Mesenchymal stem cell (in vitro differentiated cells and primary cell): ENCODE measurements at regions not wholly inside any gene's neighbourhood (a gene's known extent, or its start where the extent isn't known, plus 50 kb on each side); places are given as distances from the start of the nearest gene placed in this dataset.

Experiments
- DNase-seq: peaks from one replicate; pipeline ENCODE4 v3.0.0-alpha.2; 2013
- H2AFZ ChIP-seq: one replicate; pipeline ENCODE4 v1.6.1; 2013; ENCODE audit warnings: low read depth, mild to moderate bottlenecking, control low read depth, inconsistent platforms, low read length, moderate library complexity
- H2AK5ac ChIP-seq: 2 replicates; pipeline ENCODE4 v1.6.1; 2013; ENCODE audit warnings: low read length, moderate library complexity, mild to moderate bottlenecking, inconsistent platforms; ENCODE audit not compliant: severe bottlenecking
- H2BK120ac ChIP-seq: one replicate; pipeline ENCODE4 v1.6.1; 2013; ENCODE audit warnings: low read depth, mild to moderate bottlenecking, inconsistent platforms, low read length, moderate library complexity
- H2BK12ac ChIP-seq, 2 experiments: one replicate each; pipeline ENCODE4 v1.6.1; 2013; ENCODE audit warnings: inconsistent platforms in 2 of 2, low read length in 2 of 2, mild to moderate bottlenecking in 2 of 2, moderate library complexity in 2 of 2, control low read depth in 1 of 2
- H2BK15ac ChIP-seq: one replicate; pipeline ENCODE4 v1.6.1; 2013; ENCODE audit warnings: mild to moderate bottlenecking, low read depth, inconsistent platforms; ENCODE audit not compliant: poor library complexity, severe bottlenecking
- H2BK5ac ChIP-seq: 2 replicates; pipeline ENCODE4 v1.6.1; 2013; ENCODE audit warnings: low read depth, mild to moderate bottlenecking, low read length, control low read depth, inconsistent platforms; ENCODE audit not compliant: poor library complexity, severe bottlenecking
- H3K14ac ChIP-seq, 2 experiments: one replicate each; pipeline ENCODE4 v1.6.1; 2013; ENCODE audit warnings: inconsistent platforms in 2 of 2, low read length in 2 of 2, control low read depth in 1 of 2, mild to moderate bottlenecking in 1 of 2, moderate library complexity in 1 of 2
- H3K18ac ChIP-seq, 2 experiments: one replicate each; pipeline ENCODE4 v1.6.1; 2013; ENCODE audit warnings: inconsistent platforms in 2 of 2, low read length in 2 of 2, control low read depth in 1 of 2, low read depth in 1 of 2, mild to moderate bottlenecking in 1 of 2
- H3K23ac ChIP-seq, 2 experiments: one replicate each; pipeline ENCODE4 v1.6.1; 2013; ENCODE audit warnings: inconsistent platforms in 2 of 2, low read length in 2 of 2, mild to moderate bottlenecking in 2 of 2, moderate library complexity in 2 of 2, control low read depth in 1 of 2
- H3K27ac ChIP-seq: 2 replicates; pipeline ENCODE4 v1.5.1; 2013; ENCODE audit warnings: mild to moderate bottlenecking, moderate library complexity, low read length, control low read depth, inconsistent platforms; ENCODE audit not compliant: poor library complexity, severe bottlenecking
- H3K27me3 ChIP-seq, 2 experiments: 2 replicates each; pipeline versions ENCODE4 v1.6.1 to v1.7.0; 2013; ENCODE audit warnings: low read length in 2 of 2, mild to moderate bottlenecking in 2 of 2, moderate library complexity in 2 of 2, control low read depth in 1 of 2, inconsistent platforms in 1 of 2; ENCODE audit not compliant: control insufficient read depth in 1 of 2, insufficient read depth in 1 of 2
- H3K36me3 ChIP-seq, 2 experiments: 2 replicates each; pipeline versions ENCODE4 v1.6.1 to v1.7.0; 2013; ENCODE audit warnings: low read length in 2 of 2, control low read depth in 1 of 2, inconsistent platforms in 1 of 2, low read depth in 1 of 2, mild to moderate bottlenecking in 1 of 2; ENCODE audit not compliant: insufficient read depth in 2 of 2, control insufficient read depth in 1 of 2
- H3K4ac ChIP-seq, 2 experiments: one replicate each; pipeline ENCODE4 v1.6.1; 2013; ENCODE audit warnings: inconsistent platforms in 2 of 2, low read length in 2 of 2, mild to moderate bottlenecking in 2 of 2, moderate library complexity in 2 of 2, control low read depth in 1 of 2, low read depth in 1 of 2
- H3K4me1 ChIP-seq: 2 replicates; pipeline ENCODE4 v1.6.1; 2013; ENCODE audit warnings: low read depth, low read length, control low read depth; ENCODE audit not compliant: control insufficient read depth, insufficient read depth
- H3K4me2 ChIP-seq: 2 replicates; pipeline ENCODE4 v1.6.1; 2013; ENCODE audit warnings: low read length, mild to moderate bottlenecking, inconsistent platforms; ENCODE audit not compliant: poor library complexity, severe bottlenecking
- H3K4me3 ChIP-seq, 2 experiments: 2 replicates each; pipeline versions ENCODE4 v1.5.1 to v1.7.0; 2013; ENCODE audit warnings: low read length in 2 of 2, mild to moderate bottlenecking in 2 of 2, control low read depth in 1 of 2, low read depth in 1 of 2; ENCODE audit not compliant: insufficient read depth in 1 of 2
- H3K79me1 ChIP-seq: replicated peaks from 2 replicates; pipeline ENCODE4 v1.6.1; 2013; ENCODE audit warnings: mild to moderate bottlenecking, control low read depth, low read length, inconsistent platforms; ENCODE audit not compliant: poor library complexity, severe bottlenecking
- H3K9ac ChIP-seq: 2 replicates; pipeline ENCODE4 v1.7.0; 2013; ENCODE audit warnings: mild to moderate bottlenecking, low read length, moderate library complexity
- H3K9me3 ChIP-seq: 2 replicates; pipeline ENCODE4 v1.7.0; 2013; ENCODE audit warnings: mild to moderate bottlenecking, low read length; ENCODE audit not compliant: control insufficient read depth
- H4K8ac ChIP-seq: one replicate; pipeline ENCODE4 v1.6.1; 2013; ENCODE audit warnings: inconsistent platforms, mild to moderate bottlenecking, low read length, moderate library complexity
- H4K91ac ChIP-seq: one replicate; pipeline ENCODE4 v1.6.1; 2013; ENCODE audit warnings: mild to moderate bottlenecking, low read length, inconsistent platforms
- WGBS: methylation state at CpG from one replicate; pipeline ENCODE4 v1.1.7; 2013; ENCODE audit warnings: mixed read lengths; 5-methylcytosine and 5-hydroxymethylcytosine counted together

DNA sequence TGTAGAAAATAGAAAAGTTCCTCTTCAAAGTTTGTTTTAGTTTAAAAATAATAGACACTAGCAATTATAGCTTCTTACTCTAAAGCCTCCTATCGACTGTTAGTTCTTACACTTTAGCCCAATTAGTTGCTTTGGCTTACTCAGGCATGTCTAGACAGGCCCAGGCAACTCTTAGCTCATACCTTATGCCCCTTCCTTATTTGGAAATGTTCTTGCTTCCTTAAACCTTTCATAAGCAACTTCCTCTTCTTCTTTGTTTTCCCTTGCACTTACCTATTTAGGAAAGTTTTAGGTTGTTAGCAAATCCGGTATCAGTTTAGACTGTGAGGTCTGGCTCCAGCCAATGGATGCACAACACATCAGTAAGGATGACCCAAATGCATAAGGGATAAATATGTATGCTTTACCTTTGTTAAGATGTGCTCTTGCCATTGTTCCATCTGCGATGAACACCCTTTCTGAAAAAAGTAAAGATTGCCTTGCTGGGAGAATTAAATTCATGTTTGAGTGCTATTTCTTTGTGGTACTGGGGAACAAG, 1277.5 kb upstream of the CNTN5 start:
- Histone ChIP-seq H3K23ac (no peak overlapping the region), H3K14ac (no peak overlapping the region), H3K27me3 (no peaks in the 10 kb centered on the region), H2BK12ac (no peak overlapping the region), H2BK15ac (no peak overlapping the region), H3K27ac (peak overlapping the region; percentile 31), H3K4ac (peak overlapping the region; percentile 51 to 68), H3K9me3 (peaks cover 15% of the 10 kb centered on the region), H3K4me1 (peaks cover 7% of the 10 kb centered on the region), H3K9ac (no peak overlapping the region), H2BK5ac (no peak overlapping the region), H2AFZ (no peak overlapping the region), H4K8ac (no peak overlapping the region), H3K36me3 (no peaks in the 10 kb centered on the region), H2AK5ac (no peak overlapping the region), H3K4me2 (no peak overlapping the region), H3K79me1 (no peaks in the 10 kb centered on the region), H3K18ac (peak overlapping the region; percentile 4 to 43), H4K91ac (no peak overlapping the region), H2BK120ac (peak overlapping the region; percentile 82), H3K4me3 (no peak overlapping the region)
- 97% methylated on average over 3 of the region's 3 CpGs for WGBS
- DNase-seq: peak; percentile 43

DNA sequence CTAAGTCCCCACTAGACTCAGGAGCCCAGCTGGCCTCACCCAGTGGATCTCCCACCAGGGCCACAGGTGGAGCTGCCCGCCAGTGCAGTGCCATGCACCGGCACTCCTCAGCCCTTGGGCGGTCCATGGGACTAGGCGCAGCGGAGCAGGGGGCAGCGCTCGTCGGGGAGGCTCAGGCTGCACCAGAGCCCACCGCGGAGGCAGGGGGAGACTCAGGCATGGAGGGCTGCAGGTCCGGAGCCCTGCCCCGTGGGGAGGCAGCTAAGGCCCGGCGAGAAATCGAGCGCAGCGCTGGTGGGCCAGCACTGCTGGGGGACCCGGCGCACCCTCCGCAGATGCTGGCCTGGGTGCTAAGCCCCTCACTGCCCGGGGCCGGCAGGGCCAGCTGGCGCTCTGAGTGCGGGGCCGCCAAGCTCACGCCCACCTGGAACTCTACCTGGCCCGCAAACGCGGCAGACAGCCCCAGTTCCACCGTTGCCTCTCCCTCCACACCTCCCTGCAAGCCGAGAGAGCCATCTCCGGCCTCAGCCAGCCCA, 1275.2 kb upstream of the CNTN5 start:
- Histone ChIP-seq H3K14ac (no peak overlapping the region), H2BK5ac (no peak overlapping the region)

DNA sequence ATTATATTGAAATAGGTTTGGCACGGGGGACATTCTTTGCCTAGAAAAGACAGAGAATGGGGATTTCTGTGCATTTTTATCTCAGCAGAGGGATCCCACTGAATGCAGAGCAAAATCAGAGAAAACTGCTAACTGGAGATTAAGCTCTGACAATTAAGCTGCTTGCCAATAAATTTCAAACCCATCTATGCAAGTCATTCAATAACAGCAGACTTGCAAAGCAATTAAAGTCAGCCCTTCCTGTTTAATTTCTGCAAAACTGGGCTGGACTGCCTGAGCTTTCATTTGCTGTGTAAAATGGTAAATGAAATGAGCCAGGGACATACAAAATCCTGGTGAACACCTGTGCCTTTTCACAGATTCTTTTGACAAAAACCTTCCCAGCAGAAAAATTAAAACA, 1273.9 kb upstream of the CNTN5 start:
- Histone ChIP-seq H3K4me3 (no peak overlapping the region), H4K8ac (no peak overlapping the region), H2BK12ac (no peak overlapping the region), H3K9me3 (peaks cover 10% of the 10 kb centered on the region), H3K23ac (no peak overlapping the region), H3K27ac (no peak overlapping the region), H2AFZ (no peak overlapping the region), H3K4ac (no peak overlapping the region), H3K27me3 (no peaks in the 10 kb centered on the region), H3K14ac (no peak overlapping the region), H3K18ac (no peak overlapping the region), H3K4me2 (no peak overlapping the region), H3K9ac (no peak overlapping the region), H3K79me1 (no peaks in the 10 kb centered on the region), H4K91ac (no peak overlapping the region), H3K36me3 (no peaks in the 10 kb centered on the region), H2BK15ac (no peak overlapping the region), H2BK120ac (no peak overlapping the region), H2AK5ac (no peak overlapping the region), H3K4me1 (no peaks in the 10 kb centered on the region), H2BK5ac (no peak overlapping the region)
- DNase-seq: no peak
- 82% methylated on average over 1 of the region's 1 CpG for WGBS

More for the DNA sequence above, 1275.2 kb upstream of the CNTN5 start:
- no peak overlapping the region for H3K27ac ChIP-seq
- no peak overlapping the region for H2AFZ ChIP-seq
- H2BK15ac ChIP-seq: no peak overlapping the region
- H3K36me3 ChIP-seq: no peaks in the 10 kb centered on the region
- H4K8ac ChIP-seq: no peak overlapping the region
- no peak for DNase-seq
- H3K4me1 ChIP-seq: peaks cover 1% of the 10 kb centered on the region
- H3K4me2 ChIP-seq: no peak overlapping the region
- H3K4me3 ChIP-seq: no peak overlapping the region
- H3K4ac ChIP-seq: no peak overlapping the region
- no peak overlapping the region for H2AK5ac ChIP-seq
- H4K91ac ChIP-seq: peak overlapping the region; percentile 68
- peak overlapping the region in 1 of 2 experiments; percentile 63 for H2BK12ac ChIP-seq
- no peaks in the 10 kb centered on the region for H3K79me1 ChIP-seq
- H3K27me3 ChIP-seq: no peaks in the 10 kb centered on the region
- WGBS: 90% methylated on average over 31 of the region's 32 CpGs
- peaks cover 13% of the 10 kb centered on the region for H3K9me3 ChIP-seq
- H3K23ac ChIP-seq: no peak overlapping the region
- no peak overlapping the region for H2BK120ac ChIP-seq
- no peak overlapping the region for H3K9ac ChIP-seq
- peak overlapping the region in 1 of 2 experiments; percentile 52 for H3K18ac ChIP-seq

DNA sequence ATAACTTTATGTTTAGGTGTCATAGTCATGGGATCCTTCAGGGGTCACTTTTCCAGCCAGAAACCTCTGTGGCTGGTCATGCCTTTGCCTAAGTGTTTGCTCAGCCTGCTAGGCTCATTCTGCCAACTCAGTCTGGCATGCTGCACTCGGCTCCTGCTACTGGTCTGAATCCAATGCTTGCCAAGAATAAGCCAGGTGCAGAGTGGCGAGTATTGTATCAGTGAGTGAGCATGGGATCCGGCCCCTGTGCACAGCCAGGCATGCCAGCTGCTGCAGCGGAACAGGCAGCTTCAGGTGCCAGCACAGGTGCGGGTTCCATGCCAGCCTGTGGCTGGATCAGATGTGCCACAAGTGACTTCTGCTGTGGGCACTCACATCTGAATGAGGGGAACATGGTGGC, 1269.3 kb upstream of the CNTN5 start:
- no peak overlapping the region for H2BK120ac ChIP-seq
- no peak overlapping the region for H3K4me3 ChIP-seq
- peak overlapping the region; percentile 52 for H4K91ac ChIP-seq
- no peaks in the 10 kb centered on the region for H3K4me1 ChIP-seq
- H2BK12ac ChIP-seq: peak overlapping the region in 1 of 2 experiments; percentile 26
- 98% methylated on average over 5 of the region's 5 CpGs for WGBS
- H3K36me3 ChIP-seq: no peaks in the 10 kb centered on the region
- no peaks in the 10 kb centered on the region for H3K79me1 ChIP-seq
- H3K14ac ChIP-seq: peak overlapping the region in 1 of 2 experiments; percentile 55
- no peak overlapping the region for H2AFZ ChIP-seq
- DNase-seq: no peak
- no peak overlapping the region for H2AK5ac ChIP-seq
- H4K8ac ChIP-seq: no peak overlapping the region
- no peak overlapping the region for H2BK15ac ChIP-seq
- H3K9me3 ChIP-seq: peaks cover 6% of the 10 kb centered on the region
- H2BK5ac ChIP-seq: no peak overlapping the region
- H3K4me2 ChIP-seq: no peak overlapping the region
- no peaks in the 10 kb centered on the region for H3K27me3 ChIP-seq
- no peak overlapping the region for H3K4ac ChIP-seq
- no peak overlapping the region for H3K23ac ChIP-seq
- no peak overlapping the region for H3K9ac ChIP-seq
- no peak overlapping the region for H3K27ac ChIP-seq
- H3K18ac ChIP-seq: no peak overlapping the region
